AG04449 (cell line): ENCODE measurements at regions not wholly inside any gene's neighbourhood (a gene's known extent, or its start where the extent isn't known, plus 50 kb on each side); places are given as distances from the start of the nearest gene placed in this dataset.

ENCODE experiments used
- CTCF ChIA-PET: fragments of 350-600 bp; formaldehyde crosslinking; extraction: SDS; loops from one replicate; lab custom pipeline; 2021; ENCODE audit warnings: antibody characterized with exemption; lab: Yijun Ruan, JAX
- POLR2A ChIA-PET: fragments of 400-600, 350-600 bp; formaldehyde crosslinking; extraction: SDS; loops from one replicate; lab custom pipeline; 2020; ENCODE audit warnings: antibody characterized with exemption, inconsistent platforms; lab: Yijun Ruan, JAX
- DNase-seq: peaks from one replicate; pipeline ENCODE4 v3.0.0-alpha.2; 2010; ENCODE audit warnings: low read depth, low spot score
- H3K4me3 ChIP-seq: 2 replicates; pipeline ENCODE4 v1.5.1; 2011; ENCODE audit warnings: low read depth, mild to moderate bottlenecking, control low read depth, low read length
- CTCF ChIP-seq: IDR thresholded peaks from one replicate; pipeline ENCODE4 v1.5.1; 2011; ENCODE audit warnings: mild to moderate bottlenecking, moderate library complexity, low read length, control low read depth, inconsistent platforms; ENCODE audit not compliant: insufficient read depth; ENCODE audit errors: missing control alignments

GRCh38 chr9:118273048-118273447 lies 568.8 kb downstream of the TLR4 start:
- no peak for TF ChIP-seq CTCF

DNA sequence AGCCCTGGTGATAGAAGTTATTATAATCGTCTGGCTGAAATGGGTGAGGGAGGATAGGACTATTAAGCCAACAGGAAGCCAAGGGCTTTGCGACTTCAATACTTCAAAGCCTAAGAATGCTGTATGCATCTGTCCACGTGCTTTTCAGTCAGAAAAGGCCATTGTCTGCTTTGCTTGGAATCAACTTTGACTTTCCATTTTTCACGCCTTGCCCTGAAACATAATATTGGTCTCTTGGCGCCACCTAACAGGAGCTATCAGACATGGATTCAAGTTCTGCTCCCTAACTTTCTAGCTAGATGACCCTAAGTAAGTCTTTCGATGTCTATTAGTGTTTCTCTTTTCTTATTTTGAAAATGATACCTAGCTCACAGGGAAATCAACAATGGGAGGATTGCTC lies 572.6 kb downstream of the TLR4 start:
- ChIA-PET POLR2A (no interaction called here), CTCF (no interaction called here)
- DNase-seq = no peak
- TF ChIP-seq CTCF = no peak
- H3K4me3 ChIP-seq = no peak overlapping the region

More at GRCh38 chr9:118273048-118273447, 568.8 kb downstream of the TLR4 start:
- CTCF ChIA-PET = no interaction called here
- no peak for DNase-seq
- H3K4me3 ChIP-seq = no peak overlapping the region
- POLR2A ChIA-PET = no interaction called here

DNA sequence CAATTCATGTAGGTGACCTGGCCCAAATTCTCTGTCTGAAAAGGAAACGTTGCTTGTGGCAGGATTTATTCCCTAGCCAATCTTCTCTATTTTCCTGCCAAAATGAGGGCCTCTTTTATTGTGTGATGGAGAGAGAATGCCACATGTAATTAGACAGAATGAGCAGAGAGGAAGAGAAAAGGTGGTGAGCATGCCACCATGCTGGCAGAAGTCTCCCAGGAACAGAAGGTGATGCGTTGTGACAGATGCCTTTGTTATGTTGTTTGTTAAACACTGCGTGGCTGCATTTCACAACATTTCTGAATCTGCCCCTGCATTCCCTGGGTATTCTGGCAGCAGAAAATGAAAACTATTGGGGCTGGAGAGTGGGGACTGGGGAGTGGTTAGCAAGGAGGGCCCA lies 577.6 kb downstream of the TLR4 start:
- no peak for TF ChIP-seq CTCF
- ChIA-PET CTCF (no interaction called here), POLR2A (no interaction called here)
- no peak for DNase-seq
- H3K4me3 ChIP-seq = no peak overlapping the region

GRCh38 chr9:118283488-118283887 lies 579.3 kb downstream of the TLR4 start:
- ChIA-PET CTCF (no interaction called here), POLR2A (no interaction called here)
- no peak overlapping the region for H3K4me3 ChIP-seq
- no peak for TF ChIP-seq CTCF
- DNase-seq = no peak

DNA sequence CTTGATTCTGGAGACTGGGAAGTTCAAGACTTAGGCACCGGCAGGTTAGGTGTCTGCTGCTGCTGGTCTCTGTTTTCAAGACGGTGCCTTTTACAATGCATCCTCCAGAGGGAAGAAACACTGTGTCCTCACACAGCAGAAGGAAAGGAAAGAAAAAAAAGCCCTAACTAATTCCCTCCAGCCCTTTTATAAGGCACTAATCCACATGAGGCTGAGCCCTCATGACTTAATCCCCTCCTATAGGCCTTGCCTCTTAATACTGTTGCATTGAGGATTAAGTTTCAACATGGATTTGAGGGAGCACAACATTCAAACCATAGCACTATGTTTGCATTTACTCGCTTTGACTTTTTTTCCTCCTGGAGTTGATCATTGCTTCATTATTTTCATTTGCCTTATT lies 585.9 kb downstream of the TLR4 start:
- no peak for DNase-seq
- POLR2A ChIA-PET = no interaction called here
- no peak overlapping the region for H3K4me3 ChIP-seq
- TF ChIP-seq CTCF = no peak
- CTCF ChIA-PET = no interaction called here

DNA sequence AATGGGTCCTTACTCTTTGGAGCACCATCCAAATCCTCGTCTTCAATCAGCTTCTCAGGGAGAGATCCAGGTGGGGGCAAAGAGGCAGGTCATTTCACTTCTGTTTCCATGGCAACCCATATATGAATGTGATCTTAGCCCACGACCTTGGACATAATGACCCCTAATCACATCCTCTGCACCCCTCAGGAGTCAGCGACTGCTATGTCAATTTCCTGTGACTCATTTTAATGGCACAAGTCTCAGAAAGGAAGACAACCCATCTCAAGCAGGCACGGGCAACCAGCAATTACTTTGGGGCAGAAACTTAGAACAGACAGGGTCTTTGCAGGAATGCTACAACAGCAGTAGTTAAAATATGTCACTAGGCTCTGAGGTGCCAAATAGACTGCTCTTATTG lies 591.2 kb downstream of the TLR4 start:
- no peak overlapping the region for H3K4me3 ChIP-seq
- TF ChIP-seq CTCF = no peak
- DNase-seq = no peak
- CTCF ChIA-PET = no interaction called here
- POLR2A ChIA-PET = no interaction called here
